HepG2 (cell line): ENCODE measurements at regions not wholly inside any gene's neighbourhood (a gene's known extent, or its start where the extent isn't known, plus 50 kb on each side); places are given as distances from the start of the nearest gene placed in this dataset.

ENCODE experiments used
- ATAC-seq: fragments of 200-7000 bp; cut with Tn5 transposase; 3 replicates; pipeline ENCODE4 v1.9.1; 2020; ENCODE audit warnings: mild to moderate bottlenecking, moderate library complexity
- BruUV-seq: library from RNA; stranded (reverse); fragments of 400-500 nt; replicated peaks from 2 replicates; lab custom pipeline; 2021; lab: Mats Ljungman, UMichigan
- CTCF ChIA-PET: fragments of 300-600 bp; formaldehyde crosslinking; extraction: SDS; loops from one replicate; lab custom pipeline; 2021; ENCODE audit warnings: low total read pairs, inconsistent platforms, low intra/inter-chr PET ratio; lab: Yijun Ruan, JAX
- POLR2A ChIA-PET: fragments of 350-600 bp; sonication (Branson Sonifier 250); formaldehyde crosslinking; loops from one replicate; lab custom pipeline; 2020; ENCODE audit warnings: antibody characterized with exemption, inconsistent platforms; lab: Yijun Ruan, JAX
- DNase-seq: peaks from one replicate; pipeline ENCODE4 v3.0.0-alpha.2; 2015; ENCODE audit warnings: low spot score
- FAIRE-seq: peaks from 3 replicates; lab custom pipeline; 2011; peaks lifted over from hg19 to GRCh38; lab: Jason Lieb, UNC
- H2AFZ ChIP-seq: one replicate; pipeline ENCODE4 v1.6.1; 2011; ENCODE audit warnings: low read length, inconsistent platforms
- H3K27ac ChIP-seq: fragments of 300-600 bp; 3 replicates; pipeline ENCODE4 v1.8.0; 2011; ENCODE audit warnings: mixed run types, mild to moderate bottlenecking, mixed read lengths, low read length, inconsistent platforms; ENCODE audit not compliant: insufficient read depth; ENCODE audit errors: extremely low read length
- H3K27me3 ChIP-seq, 2 experiments: fragments of 200-600 bp in 1 of 2; 2 replicates in 1 of 2; 3 replicates in 1 of 2; pipeline versions ENCODE4 v1.6.0 to v1.8.0; 2011; ENCODE audit warnings: low read length in 2 of 2, mild to moderate bottlenecking in 2 of 2, moderate library complexity in 2 of 2, inconsistent platforms in 1 of 2; ENCODE audit not compliant: insufficient read depth in 2 of 2, control insufficient read depth in 1 of 2
- H3K36me3 ChIP-seq, 2 experiments: fragments of 200-600 bp in 1 of 2; replicated peaks in 1 of 2; 2 replicates in 1 of 2; 3 replicates in 1 of 2; pipeline versions ENCODE4 v1.5.1 to v1.8.0; 2011; ENCODE audit warnings: low read length in 2 of 2, inconsistent platforms in 1 of 2; ENCODE audit not compliant: insufficient read depth in 2 of 2, control insufficient read depth in 1 of 2
- H3K4me1 ChIP-seq: 2 replicates; pipeline ENCODE4 v1.5.1; 2012; ENCODE audit warnings: low read length, inconsistent platforms; ENCODE audit not compliant: insufficient read depth
- H3K4me2 ChIP-seq: 2 replicates; pipeline ENCODE4 v1.6.0; 2011; ENCODE audit warnings: low read depth, low read length, inconsistent platforms
- H3K4me3 ChIP-seq, 3 experiments: fragments of 200-600 bp in 1 of 3; sonication (generic), shearing (Covaris generic) in 1 of 3; replicated peaks in 1 of 3; 2 replicates each; pipeline ENCODE4 v1.5.1; 2011 to 2016; ENCODE audit warnings: low read length in 3 of 3, inconsistent platforms in 2 of 3, low read depth in 2 of 3, mild to moderate bottlenecking in 2 of 3, control low read depth in 1 of 3, mixed read lengths in 1 of 3; ENCODE audit not compliant: insufficient read depth in 1 of 3
- H3K79me2 ChIP-seq: one replicate; pipeline ENCODE4 v1.6.1; 2011; ENCODE audit warnings: low read length, inconsistent platforms; ENCODE audit not compliant: insufficient read depth
- H3K9ac ChIP-seq: 2 replicates; pipeline ENCODE4 v1.6.0; 2011; ENCODE audit warnings: mild to moderate bottlenecking, low read depth, low read length, inconsistent platforms; ENCODE audit not compliant: insufficient read depth
- H3K9me3 ChIP-seq: 2 replicates; pipeline ENCODE4 v1.5.1; 2012; ENCODE audit warnings: mild to moderate bottlenecking, low read length
- H4K20me1 ChIP-seq: 2 replicates; pipeline ENCODE4 v1.6.0; 2011; ENCODE audit warnings: inconsistent platforms, mild to moderate bottlenecking, low read length, moderate library complexity; ENCODE audit not compliant: insufficient read depth
- DPF2 ChIP-seq: sonication (generic); formaldehyde crosslinking; IDR thresholded peaks from 2 replicates; pipeline ENCODE4 v1.4.0; 2020; ENCODE audit warnings: mild to moderate bottlenecking, low read depth, missing genetic modification reagents, borderline replicate concordance
- ELF4 ChIP-seq: sonication (generic); formaldehyde crosslinking; IDR thresholded peaks from 2 replicates; pipeline ENCODE4 v1.5.0; 2020; ENCODE audit warnings: missing genetic modification reagents, mild to moderate bottlenecking, moderate library complexity, borderline replicate concordance
- ETV5 ChIP-seq: IDR thresholded peaks from 2 replicates; pipeline ENCODE4 v1.6.1; 2018; ENCODE audit warnings: missing biosample characterization, missing genetic modification reagents, inconsistent platforms, borderline replicate concordance
- GABPA ChIP-seq, 2 experiments: IDR thresholded peaks; 2 replicates each; pipeline ENCODE4 v1.6.1; 2011 to 2016; ENCODE audit warnings: low read depth in 2 of 2, low read length in 1 of 2, missing biosample characterization in 1 of 2, missing genetic modification characterization in 1 of 2
- HNRNPLL ChIP-seq: fragments of 200-400 bp; formaldehyde crosslinking; IDR thresholded peaks from 2 replicates; pipeline ENCODE4 v1.6.1; 2017; ENCODE audit warnings: mild to moderate bottlenecking, low read depth, low read length; ENCODE audit not compliant: poor library complexity, severe bottlenecking
- PHB2 ChIP-seq: fragments of 450-650 bp; IDR thresholded peaks from 2 replicates; pipeline ENCODE4 v1.6.1; 2018; ENCODE audit not compliant: partially characterized antibody
- SMAD3 ChIP-seq: sonication (generic); formaldehyde crosslinking; IDR thresholded peaks from 2 replicates; pipeline ENCODE4 v1.4.0; 2020; ENCODE audit warnings: missing genetic modification reagents
- WIZ ChIP-seq: sonication (generic); formaldehyde crosslinking; IDR thresholded peaks from 2 replicates; pipeline ENCODE4 v1.5.1; 2020; ENCODE audit warnings: mild to moderate bottlenecking, missing genetic modification reagents
- ZC3H4 ChIP-seq: sonication (generic); formaldehyde crosslinking; IDR thresholded peaks from 2 replicates; pipeline ENCODE4 v1.4.0; 2020; ENCODE audit warnings: missing genetic modification reagents, borderline replicate concordance
- ZFP62 ChIP-seq: sonication (generic); formaldehyde crosslinking; IDR thresholded peaks from 2 replicates; pipeline ENCODE4 v1.4.0; 2020; ENCODE audit warnings: missing genetic modification reagents
- ZNF282 ChIP-seq: fragments of 450-650 bp; IDR thresholded peaks from 2 replicates; pipeline ENCODE4 v1.6.1; 2018; ENCODE audit not compliant: partially characterized antibody
- ZNF530 ChIP-seq: sonication (generic); formaldehyde crosslinking; IDR thresholded peaks from 2 replicates; pipeline ENCODE4 v1.5.0; 2020; ENCODE audit warnings: low read depth, mild to moderate bottlenecking, missing genetic modification reagents
- ZSCAN31 ChIP-seq: sonication (generic); formaldehyde crosslinking; IDR thresholded peaks from 2 replicates; pipeline ENCODE4 v1.5.0; 2020; ENCODE audit warnings: low read depth, mild to moderate bottlenecking, missing genetic modification reagents
- WGBS: methylation state at CpG from one replicate; pipeline ENCODE4 v1.1.6; 2017; ENCODE audit warnings: low lambda C conversion rate; 5-methylcytosine and 5-hydroxymethylcytosine counted together
- in situ Hi-C: cut with HindIII; loops from 2 replicates; pipeline ENCODE4 v1.10.0; 2017; ENCODE audit warnings: low pct_unique_long_range_greater_than_20kb; ENCODE audit not compliant: extremely low pct_ligation_motif_present
- intact Hi-C: fragments of 100-400 bp; cut with micrococcal nuclease; formaldehyde crosslinking; loops from one replicate; pipeline ENCODE4 v1.10.0; 2022; ENCODE audit not compliant: unreplicated experiment
- TF ChIP-seq, protein P1 (sequence below): IDR thresholded peaks from 2 replicates; pipeline ENCODE4 v1.6.1; 2016; ENCODE audit warnings: mild to moderate bottlenecking, missing biosample characterization, missing genetic modification reagents
- TF ChIP-seq, protein P2 (sequence below): sonication (generic); formaldehyde crosslinking; IDR thresholded peaks from 2 replicates; pipeline ENCODE4 v1.9.0; 2021; ENCODE audit warnings: missing genetic modification reagents, mild to moderate bottlenecking, borderline replicate concordance
- TF ChIP-seq, protein P3 (sequence below): sonication (generic); formaldehyde crosslinking; IDR thresholded peaks from one replicate; pipeline ENCODE4 v1.5.1; 2020; ENCODE audit warnings: mild to moderate bottlenecking, missing genetic modification reagents; ENCODE audit errors: not compliant biosample characterization

DNA sequence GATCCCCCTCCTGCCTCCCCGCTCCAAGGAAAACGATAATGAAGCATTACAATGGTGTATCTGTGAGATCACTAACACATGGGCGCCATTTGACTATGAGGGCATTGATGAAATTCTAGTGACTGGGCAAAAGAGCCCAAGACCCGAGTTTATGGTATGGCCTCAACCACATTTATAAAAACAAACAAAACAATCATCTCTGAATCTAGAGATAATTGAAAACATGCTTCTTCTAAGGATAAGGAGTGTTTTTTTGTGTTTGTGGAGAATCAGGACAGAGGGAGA is 100.9 kb upstream of the SEMA6A start:
- BruUV-seq: no TSS peak
- intact Hi-C loops: no loop called here
- POLR2A ChIA-PET: no interaction called here

More for the DNA sequence above, 100.9 kb upstream of the SEMA6A start:
- no peak for FAIRE-seq
- DNase-seq: no peak
- no peaks in the 10 kb centered on the region for H3K9me3 ChIP-seq
- H2AFZ ChIP-seq: no peak overlapping the region
- CTCF ChIA-PET: no interaction called here
- no peak overlapping the region for H3K9ac ChIP-seq
- TF ChIP-seq, protein P1, sequence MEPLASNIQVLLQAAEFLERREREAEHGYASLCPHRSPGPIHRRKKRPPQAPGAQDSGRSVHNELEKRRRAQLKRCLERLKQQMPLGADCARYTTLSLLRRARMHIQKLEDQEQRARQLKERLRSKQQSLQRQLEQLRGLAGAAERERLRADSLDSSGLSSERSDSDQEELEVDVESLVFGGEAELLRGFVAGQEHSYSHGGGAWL (CRISPR knock-in tag): no peak
- TF ChIP-seq ZSCAN31 (CRISPR knock-in tag) (no peak), WIZ (CRISPR knock-in tag) (no peak), ZFP62 (no peak), GABPA (IDR thresholded peaks at IDR 0.05; ENCODE audit: low read depth, low read length) (no peak), GABPA (CRISPR knock-in tag; IDR thresholded peaks at IDR 0.05; ENCODE audit: low read depth) (no peak), SMAD3 (no peak), ZNF282 (no peak), ZC3H4 (CRISPR knock-in tag) (no peak), DPF2 (CRISPR knock-in tag) (no peak), HNRNPLL (no peak), PHB2 (no peak), ETV5 (CRISPR knock-in tag) (no peak), ELF4 (CRISPR knock-in tag) (no peak), ZNF530 (CRISPR knock-in tag) (no peak)
- TF ChIP-seq, protein P2, sequence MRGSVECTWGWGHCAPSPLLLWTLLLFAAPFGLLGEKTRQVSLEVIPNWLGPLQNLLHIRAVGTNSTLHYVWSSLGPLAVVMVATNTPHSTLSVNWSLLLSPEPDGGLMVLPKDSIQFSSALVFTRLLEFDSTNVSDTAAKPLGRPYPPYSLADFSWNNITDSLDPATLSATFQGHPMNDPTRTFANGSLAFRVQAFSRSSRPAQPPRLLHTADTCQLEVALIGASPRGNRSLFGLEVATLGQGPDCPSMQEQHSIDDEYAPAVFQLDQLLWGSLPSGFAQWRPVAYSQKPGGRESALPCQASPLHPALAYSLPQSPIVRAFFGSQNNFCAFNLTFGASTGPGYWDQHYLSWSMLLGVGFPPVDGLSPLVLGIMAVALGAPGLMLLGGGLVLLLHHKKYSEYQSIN (CRISPR knock-in tag): no peak
- TF ChIP-seq, protein P3, sequence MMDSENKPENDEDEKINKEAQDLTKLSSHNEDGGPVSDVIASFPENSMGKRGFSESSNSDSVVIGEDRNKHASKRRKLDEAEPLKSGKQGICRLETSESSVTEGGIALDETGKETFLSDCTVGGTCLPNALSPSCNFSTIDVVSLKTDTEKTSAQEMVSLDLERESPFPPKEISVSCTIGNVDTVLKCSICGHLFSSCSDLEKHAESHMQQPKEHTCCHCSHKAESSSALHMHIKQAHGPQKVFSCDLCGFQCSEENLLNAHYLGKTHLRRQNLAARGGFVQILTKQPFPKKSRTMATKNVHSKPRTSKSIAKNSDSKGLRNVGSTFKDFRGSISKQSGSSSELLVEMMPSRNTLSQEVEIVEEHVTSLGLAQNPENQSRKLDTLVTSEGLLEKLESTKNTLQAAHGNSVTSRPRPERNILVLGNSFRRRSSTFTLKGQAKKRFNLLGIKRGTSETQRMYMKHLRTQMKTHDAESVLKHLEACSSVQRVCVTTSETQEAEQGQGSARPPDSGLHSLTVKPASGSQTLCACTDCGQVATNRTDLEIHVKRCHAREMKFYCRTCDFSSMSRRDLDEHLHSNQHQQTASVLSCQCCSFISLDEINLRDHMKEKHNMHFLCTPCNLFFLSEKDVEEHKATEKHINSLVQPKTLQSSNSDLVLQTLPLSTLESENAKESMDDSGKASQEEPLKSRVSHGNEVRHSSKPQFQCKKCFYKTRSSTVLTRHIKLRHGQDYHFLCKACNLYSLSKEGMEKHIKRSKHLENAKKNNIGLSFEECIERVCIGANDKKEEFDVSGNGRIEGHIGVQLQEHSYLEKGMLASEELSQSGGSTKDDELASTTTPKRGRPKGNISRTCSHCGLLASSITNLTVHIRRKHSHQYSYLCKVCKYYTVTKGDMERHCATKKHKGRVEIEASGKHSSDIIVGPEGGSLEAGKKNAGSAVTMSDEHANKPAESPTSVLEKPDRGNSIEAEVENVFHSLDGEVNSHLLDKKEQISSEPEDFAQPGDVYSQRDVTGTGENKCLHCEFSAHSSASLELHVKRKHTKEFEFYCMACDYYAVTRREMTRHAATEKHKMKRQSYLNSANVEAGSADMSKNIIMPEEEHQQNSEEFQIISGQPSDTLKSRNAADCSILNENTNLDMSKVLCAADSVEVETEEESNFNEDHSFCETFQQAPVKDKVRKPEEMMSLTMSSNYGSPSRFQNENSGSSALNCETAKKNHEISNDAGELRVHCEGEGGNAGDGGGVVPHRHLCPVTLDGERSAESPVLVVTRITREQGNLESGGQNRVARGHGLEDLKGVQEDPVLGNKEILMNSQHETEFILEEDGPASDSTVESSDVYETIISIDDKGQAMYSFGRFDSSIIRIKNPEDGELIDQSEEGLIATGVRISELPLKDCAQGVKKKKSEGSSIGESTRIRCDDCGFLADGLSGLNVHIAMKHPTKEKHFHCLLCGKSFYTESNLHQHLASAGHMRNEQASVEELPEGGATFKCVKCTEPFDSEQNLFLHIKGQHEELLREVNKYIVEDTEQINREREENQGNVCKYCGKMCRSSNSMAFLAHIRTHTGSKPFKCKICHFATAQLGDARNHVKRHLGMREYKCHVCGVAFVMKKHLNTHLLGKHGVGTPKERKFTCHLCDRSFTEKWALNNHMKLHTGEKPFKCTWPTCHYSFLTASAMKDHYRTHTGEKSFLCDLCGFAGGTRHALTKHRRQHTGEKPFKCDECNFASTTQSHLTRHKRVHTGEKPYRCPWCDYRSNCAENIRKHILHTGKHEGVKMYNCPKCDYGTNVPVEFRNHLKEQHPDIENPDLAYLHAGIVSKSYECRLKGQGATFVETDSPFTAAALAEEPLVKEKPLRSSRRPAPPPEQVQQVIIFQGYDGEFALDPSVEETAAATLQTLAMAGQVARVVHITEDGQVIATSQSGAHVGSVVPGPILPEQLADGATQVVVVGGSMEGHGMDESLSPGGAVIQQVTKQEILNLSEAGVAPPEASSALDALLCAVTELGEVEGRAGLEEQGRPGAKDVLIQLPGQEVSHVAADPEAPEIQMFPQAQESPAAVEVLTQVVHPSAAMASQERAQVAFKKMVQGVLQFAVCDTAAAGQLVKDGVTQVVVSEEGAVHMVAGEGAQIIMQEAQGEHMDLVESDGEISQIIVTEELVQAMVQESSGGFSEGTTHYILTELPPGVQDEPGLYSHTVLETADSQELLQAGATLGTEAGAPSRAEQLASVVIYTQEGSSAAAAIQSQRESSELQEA (CRISPR knock-in tag): no peak
- H3K27ac ChIP-seq: no peak overlapping the region
- ATAC-seq: no peak
- no peaks in the 10 kb centered on the region for H3K36me3 ChIP-seq
- 31% methylated on average over 4 of the region's 4 CpGs for WGBS
- no peak overlapping the region for H3K4me3 ChIP-seq
- no peaks in the 10 kb centered on the region for H4K20me1 ChIP-seq
- H3K4me2 ChIP-seq: no peak overlapping the region
- in situ Hi-C loops: no loop called here
- no peaks in the 10 kb centered on the region for H3K79me2 ChIP-seq
- H3K27me3 ChIP-seq: peaks cover 1 to 5% of the 10 kb centered on the region in 2 experiments; a peak in 2 of 5 replicates
- H3K4me1 ChIP-seq: peaks cover 39% of the 10 kb centered on the region
